ENCODE measurements at regions not wholly inside any gene's neighbourhood (a gene's known extent, or its start where the extent isn't known, plus 50 kb on each side); places are given as distances from the start of the nearest gene placed in this dataset.
"Not testable (repeated sequence)": the region's sequence is repeated elsewhere in the genome, so short reads cannot be mapped to it uniquely, and the experiment has no call there.

DNA sequence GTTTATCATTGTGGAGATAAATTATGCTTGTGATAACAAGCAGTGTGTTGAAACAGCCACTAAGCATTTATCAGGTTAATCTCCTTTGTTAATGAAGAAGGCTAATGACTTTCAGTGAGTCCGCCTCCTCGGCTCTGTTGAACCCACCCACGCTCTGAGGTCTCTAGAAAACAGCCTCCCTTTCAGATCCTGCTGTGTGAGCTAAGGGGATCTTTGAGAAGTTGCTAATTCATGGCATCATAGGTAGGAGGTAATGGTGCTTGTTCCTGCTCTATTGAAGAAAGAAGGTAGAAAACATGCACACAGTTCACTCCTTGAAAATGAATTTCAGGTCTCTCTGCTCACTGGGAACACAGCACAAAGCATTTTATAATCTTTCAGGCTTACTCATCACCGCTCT is 483.9 kb downstream of the AACS start:
- no peak for DNase-seq (ENCODE audit: low read depth in 2 of 2, low spot score in 1 of 2)

DNA sequence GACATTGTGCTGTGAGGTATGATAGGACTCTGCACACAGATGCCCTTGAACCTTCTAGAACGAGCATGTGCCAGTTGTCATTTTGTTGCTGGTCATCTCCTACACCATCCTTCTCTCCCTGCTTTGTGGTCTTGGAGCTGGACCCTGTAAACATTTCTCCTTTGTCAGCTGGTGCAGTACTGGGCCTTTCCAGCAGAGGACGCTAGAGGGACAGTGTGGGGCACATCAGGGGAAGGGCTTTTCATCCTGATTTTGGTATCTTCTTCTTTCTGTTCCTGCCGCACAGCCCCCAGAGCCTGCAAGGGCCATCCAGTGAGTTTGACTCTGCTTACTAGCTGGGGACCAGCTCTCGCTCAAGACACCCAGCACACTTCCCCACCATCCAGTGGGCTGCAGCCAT is 484.6 kb downstream of the AACS start:
- no peak for DNase-seq (ENCODE audit: low read depth in 2 of 2, low spot score in 1 of 2)

DNA sequence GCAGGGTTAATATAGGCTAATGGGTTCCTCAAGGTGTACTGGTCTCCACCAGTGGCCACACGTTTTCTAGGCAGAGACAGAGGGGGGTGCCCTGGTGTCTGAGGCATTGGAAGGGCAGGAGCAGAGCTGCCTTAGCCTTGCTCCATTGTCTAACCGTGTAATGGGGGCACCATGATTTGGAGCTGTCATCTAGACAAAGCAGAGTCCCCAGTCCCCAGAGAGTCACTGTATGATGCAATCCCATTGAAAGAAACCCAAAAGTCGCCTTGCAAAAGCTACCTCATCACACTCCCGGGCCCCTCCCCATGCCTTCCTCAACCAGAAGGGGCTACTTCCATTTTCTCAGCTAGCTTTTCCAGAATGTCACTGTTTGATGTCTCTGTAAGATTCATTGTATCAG is 487.1 kb downstream of the AACS start:
- no peak for DNase-seq (ENCODE audit: low read depth in 2 of 2, low spot score in 1 of 2)

DNA sequence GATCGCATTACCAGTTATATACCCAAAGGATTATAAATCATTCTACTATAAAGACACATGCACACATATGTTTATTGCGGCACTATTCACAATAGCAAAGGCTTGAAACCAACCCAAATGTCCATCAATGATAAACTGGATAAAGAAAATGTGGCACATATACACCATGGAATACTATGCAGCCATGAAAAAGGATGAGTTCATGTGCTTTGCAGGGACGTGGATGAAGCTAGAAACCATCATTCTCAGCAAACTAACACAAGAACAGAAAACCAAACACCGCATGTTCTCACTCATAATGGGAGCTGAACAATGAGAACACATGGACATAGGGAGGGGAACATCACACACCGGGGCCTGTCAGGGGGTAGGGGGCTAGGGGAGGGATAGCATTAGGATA is 495.8 kb downstream of the AACS start:
- DNase-seq (ENCODE audit: low read depth in 2 of 2, low spot score in 1 of 2) = not testable (repeated sequence)

DNA sequence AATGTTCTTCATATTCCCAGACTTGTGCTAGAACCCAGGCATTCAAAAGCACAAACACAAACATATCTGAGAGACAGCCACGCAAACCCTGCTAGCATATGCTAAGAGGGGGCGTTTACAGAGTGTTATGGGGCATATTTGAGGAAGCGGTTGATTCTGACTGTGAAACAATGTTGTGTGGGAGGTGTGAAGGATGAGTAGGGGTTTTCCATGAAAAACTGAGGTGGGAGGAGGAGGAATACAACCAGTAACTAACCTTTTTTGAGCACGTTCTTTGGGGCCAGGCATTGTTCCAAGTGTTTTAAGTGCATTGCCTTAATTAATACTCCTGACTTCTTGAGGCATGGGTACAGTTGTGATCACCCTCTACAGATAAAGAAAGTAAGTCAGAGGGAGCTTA is 499.5 kb downstream of the AACS start:
- DNase-seq (ENCODE audit: low read depth in 2 of 2, low spot score in 1 of 2) = no peak

DNA sequence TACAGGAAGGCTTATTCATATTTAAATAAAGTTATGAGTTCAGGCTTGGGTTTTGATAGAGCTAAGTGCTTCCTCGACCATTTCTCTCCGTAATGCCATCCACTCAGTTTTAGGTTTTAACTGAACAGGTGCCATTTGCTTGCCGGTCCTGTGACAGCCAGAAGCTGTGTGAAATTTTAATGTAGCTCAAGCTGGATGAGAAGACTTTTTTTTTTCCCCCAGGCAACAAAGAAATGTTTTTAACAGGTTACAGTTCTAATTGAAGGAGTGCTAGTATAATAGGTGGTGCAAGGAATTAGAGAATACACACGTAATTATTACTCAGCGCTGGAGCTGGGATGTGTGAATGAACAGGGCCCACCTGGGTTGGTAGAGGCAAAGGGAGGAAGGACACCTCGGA is 502.3 kb downstream of the AACS start:
- no peak for DNase-seq (ENCODE audit: low read depth in 2 of 2, low spot score in 1 of 2)

DNA sequence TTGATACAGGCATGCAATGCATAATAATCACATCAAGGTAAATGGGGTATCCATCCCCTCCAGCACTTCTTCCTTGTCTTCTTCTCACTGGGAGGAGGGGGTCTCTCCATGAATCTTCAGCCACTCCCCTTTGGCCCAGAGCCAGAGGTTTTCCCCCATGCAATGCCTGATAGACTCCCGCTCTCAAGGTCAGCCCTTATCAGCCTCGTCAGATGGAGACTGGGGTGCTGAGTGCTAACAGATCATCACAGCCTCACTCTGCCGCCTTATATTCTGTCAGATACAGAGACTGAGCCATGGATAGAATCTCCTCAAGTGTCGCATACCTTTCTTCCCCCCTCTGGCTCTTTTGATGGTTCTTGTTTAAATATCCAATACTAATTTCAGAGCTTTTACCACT is 503.1 kb downstream of the AACS start:
- DNase-seq (ENCODE audit: low read depth in 2 of 2, low spot score in 1 of 2) = no peak

DNA sequence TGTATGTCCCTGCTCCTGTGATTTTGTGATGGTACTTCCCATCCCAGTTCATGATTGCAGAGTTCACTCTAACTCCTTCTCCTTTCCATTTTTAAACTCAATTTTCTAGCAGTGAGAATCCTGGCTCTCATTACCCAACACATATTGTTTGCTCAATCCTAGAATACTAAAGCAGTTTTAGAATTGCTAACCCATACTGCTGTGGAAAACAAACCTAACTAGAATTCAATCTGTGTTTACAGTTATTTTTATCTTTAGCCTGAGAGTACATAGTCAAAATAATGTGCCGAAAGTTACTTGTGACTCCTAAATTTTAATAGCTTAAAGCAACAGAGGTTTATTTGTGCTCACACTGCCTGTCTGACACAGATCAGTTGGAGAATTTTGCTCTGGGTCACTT is 508.0 kb downstream of the AACS start:
- no peak for DNase-seq (ENCODE audit: low read depth in 2 of 2, low spot score in 1 of 2)

DNA sequence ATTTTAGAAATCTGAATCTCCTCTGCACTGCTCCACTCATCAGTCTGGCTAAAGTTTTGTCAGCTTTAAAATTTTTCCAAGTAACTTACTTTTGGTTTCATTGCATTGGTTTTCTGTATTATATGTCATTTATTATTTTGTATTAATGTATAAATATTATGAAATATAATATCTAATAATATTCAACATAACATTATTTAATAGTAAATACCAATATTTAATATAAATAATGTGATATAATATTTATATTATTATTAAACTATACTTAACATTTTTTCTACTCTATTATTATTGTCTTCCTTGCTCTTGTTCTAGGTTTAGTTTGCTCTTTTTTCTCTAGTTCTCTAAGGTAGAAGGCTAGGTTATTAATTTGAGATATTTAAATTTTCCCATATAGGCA is 512.1 kb downstream of the AACS start:
- DNase-seq (ENCODE audit: low read depth in 2 of 2, low spot score in 1 of 2) = no peak

DNA sequence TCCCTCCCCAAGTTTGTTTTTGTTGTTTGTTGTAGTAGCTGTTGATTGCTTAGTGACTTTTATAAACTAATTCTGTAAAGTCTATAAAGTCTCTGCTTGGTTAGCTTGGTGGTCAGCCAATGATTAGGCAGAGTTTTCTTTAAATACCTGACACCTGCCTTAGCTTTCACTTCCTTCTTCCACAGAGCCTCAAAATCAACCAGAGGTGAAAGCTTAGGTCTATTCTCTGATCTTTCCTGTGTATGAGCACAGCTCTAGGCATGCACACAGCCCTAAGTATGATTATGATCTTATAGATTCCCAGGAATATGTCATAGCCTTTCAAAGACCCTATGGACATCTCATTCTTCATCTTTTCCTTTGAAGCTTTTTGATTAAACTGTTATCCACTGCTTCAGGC is 514.7 kb downstream of the AACS start:
- no peak for DNase-seq (ENCODE audit: low read depth in 2 of 2, low spot score in 1 of 2)

DNA sequence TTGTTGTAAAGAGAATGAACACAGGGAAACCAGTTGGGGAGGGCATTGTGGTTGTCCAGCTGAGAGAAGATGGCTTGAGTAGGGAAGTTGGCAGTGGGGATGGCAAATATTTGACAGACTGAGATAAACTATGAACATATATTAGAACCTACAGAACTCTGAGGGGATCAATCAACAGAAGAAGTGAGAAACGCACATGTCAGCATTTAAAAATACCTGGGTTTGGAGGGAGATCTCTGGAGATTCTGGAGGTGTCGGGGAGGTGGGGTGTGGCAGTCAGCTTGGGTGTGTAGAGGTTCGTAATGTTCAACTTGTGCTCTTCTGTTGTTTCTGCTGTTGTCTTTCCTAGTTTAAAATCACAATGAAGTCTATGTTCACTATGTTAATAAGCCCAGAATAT is 517.8 kb downstream of the AACS start:
- no peak for DNase-seq (ENCODE audit: low read depth in 2 of 2, low spot score in 1 of 2)

DNA sequence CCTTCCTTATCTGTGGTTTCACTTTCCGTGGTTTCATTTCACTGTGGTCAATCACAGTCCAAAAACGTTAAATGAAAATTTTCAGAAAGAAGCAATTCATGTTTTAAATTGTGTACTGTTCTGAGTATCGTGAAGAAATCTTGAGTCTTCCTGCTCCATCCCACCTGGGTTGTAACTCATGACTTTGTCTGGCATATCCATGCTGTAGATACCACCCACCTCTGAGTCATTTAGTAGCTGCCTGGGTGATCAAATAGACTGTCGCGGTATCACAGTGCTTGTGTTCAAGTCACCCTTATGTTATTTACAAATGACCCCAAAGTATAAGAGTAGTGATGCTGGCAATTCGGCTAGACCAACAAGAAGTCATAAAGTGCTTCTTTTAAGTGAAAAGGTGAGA is 521.2 kb downstream of the AACS start:
- DNase-seq (ENCODE audit: low read depth in 2 of 2, low spot score in 1 of 2) = no peak

DNA sequence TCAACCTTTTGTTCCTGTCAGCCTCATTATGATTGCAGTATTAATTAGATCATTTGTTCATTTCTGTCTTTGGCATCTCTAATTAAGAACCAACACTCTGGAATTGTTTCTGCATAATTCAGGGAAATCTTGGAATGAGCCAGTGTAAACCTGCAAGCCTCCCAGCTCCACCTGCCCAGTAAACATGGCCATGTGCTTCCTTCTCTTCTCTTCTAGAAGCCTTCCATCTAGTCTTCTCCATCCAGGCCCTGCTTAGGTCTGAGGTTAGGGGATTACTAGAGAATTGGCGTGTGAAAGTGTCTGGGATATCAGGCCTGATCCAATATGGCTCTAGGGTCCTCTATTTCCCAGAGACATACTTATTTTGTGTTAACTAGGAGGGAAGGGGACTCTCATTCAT is 528.0 kb downstream of the AACS start:
- DNase-seq (ENCODE audit: low read depth in 2 of 2, low spot score in 1 of 2) = no peak

DNA sequence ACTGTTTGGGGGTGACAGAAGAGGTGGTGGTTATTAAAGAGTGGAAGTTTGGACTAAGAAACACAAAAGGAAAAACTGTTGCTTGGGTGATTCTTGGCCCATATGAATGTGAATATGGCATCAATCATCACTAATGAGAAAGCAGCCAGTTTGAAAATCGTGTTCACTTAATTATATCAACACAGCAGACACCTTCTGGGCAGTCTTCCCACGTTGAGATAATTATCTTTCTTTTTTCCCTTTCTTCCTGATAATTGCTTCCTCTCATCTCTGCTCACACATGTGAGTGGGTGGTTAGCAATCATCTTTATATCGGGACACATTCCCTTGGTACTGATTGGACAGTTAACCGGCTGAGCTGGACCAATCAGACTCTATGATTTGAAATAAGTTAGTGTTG is 539.7 kb downstream of the AACS start:
- no peak for DNase-seq (ENCODE audit: low read depth in 2 of 2, low spot score in 1 of 2)

DNA sequence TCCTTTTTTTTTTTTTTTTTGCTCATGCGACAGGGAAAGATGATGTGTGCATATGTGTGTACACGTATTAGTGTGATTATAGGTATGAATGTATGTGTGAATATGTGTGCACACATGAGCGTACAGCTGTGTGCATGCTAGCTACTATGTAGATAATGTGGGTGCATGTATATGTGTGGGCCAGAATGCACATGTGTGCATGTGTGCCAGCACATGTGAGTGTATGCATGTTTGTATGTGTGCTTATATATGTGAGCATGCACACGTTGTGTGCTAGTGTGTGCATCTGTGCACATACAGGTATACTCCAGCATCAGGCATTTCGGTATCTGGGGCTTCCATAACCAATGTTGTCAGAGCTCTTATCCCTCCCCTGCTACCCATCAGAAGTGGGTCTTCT is 541.1 kb downstream of the AACS start:
- DNase-seq (ENCODE audit: low read depth in 2 of 2, low spot score in 1 of 2) = no peak

DNA sequence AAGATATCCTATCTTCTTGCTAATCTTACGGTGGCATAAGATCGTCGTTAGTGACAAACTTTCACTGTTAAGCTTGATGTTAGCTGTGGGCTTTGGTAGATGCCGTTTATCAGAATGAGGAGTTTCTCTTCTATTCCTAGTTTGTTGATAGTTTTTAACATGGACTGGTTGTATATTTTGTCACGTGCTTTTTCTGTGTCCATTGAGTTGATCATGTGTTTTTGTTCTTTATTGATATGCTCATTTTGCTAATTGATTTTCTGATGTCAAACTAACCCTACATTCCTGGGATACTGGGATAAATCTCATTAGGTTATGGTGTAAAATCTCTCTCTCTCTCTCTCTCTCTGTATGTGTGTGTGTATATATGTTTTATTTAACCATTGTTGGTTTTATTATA is 545.1 kb downstream of the AACS start:
- no peak for DNase-seq (ENCODE audit: low read depth in 2 of 2, low spot score in 1 of 2)

DNA sequence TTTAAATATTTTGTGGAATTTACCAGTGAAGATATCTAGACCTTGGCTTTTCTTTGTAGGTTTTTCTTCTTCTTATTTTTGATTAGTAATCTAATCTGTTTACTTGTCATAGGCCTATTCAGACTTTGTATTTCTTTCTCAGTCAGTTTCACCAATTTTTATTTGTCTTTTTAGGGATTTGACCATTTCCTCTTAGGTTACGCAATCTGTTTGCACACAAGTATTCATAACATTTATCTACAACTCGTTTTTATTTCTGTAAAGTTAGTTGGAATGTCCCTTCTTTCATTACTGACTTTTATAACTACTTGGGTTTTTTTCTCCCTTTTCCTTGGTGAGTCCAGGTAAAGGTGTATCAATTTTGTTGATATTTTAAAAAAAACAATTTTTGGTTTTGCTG is 545.7 kb downstream of the AACS start:
- no peak for DNase-seq (ENCODE audit: low read depth in 2 of 2, low spot score in 1 of 2)

DNA sequence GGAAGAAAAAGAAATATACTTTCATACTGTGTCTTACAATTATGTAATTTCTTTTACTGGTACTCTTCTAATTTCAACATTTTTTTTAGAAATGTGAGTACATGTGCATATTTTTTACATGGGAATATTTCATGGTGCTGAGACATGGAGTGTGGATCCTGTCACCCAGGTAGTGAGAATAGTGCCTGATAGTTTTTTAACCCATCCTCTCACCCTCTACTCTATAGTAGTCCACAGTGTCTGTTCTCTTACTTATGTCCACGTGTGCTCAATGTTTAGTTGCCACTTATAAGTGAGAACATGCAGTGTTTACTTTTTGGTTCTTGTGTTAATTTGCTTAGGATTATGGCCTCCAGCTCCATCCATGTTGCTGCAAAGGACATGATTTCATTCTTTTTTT is 548.8 kb downstream of the AACS start:
- DNase-seq (ENCODE audit: low read depth in 2 of 2, low spot score in 1 of 2) = no peak

DNA sequence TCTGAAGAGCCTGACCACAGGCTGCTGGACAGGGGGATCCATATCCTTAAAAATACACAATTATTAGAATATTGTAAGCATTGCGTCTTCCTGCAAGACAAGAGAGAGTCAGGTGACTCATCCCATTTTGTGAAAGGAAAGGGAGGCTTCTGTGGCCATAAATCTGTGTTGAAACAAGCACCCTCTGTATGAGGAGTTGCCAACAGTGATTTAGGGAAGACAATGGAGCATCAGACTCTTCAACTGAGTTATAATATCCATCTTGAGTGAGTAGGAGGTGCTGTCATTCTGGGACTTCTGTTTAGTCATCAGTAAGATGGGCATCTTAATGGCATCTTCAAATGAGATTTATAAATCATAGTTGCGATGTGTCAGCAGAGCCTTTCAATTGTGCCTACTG is 554.5 kb downstream of the AACS start:
- DNase-seq (ENCODE audit: low read depth in 2 of 2, low spot score in 1 of 2) = no peak

DNA sequence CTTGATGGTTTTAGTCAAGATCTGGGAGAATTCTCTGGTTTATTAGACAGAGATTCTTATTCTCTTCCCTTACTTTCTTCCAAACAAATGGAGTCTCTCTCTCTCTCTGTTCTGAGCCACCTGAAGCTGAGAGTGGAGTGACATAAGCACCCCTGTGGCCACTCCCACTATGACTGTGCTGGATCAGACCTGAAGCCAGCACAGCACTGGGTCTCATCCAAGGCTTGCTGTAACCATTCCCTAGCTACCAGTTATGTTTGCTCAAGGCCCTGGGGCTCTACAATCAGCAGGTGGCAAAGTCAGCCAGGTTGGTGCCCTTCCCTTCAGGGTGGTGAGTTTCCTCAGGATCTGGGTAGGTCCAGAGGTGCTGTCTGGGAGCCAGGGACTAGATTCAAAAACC is 568.5 kb downstream of the AACS start:
- DNase-seq (ENCODE audit: low read depth in 2 of 2, low spot score in 1 of 2) = no peak

DNA sequence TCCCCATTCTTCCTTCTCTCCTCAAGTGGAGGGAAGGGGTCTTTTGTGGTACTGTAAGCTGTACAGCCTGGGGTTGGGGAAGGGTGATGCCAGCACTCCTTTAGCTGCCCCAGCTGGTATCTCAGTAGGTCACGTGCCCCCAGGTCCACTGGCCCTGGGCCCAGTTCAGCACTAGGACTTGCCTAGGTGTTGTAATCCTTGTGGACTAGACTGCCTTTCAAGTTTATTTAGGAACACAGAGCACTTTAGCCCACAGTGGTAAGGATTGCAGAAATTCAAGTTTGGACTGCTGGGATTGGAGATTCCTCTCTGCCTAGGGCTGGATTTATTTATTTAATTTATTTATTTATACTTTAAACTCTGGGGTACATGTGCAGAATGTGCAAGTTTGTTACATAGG is 569.6 kb downstream of the AACS start:
- DNase-seq (ENCODE audit: low read depth in 2 of 2, low spot score in 1 of 2) = no peak

DNA sequence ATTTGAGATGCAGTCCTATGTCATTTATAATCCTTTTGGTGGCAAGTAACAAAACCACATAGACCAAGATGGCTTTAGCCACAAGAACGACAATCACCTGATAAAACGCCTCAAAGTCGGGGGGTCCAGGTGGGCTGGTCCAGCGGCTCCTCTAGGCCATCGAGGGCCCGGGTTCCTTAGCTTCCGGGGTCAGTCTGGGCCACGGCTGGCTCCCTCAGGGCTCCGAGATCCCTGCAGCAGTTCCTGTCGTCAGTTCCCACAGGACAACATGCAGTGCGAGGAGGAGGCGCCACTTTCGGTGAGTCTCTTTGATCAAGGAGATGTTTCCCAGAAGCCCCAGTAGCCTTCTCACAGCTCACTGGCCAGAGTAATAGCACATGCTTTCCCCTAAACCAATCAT is 574.6 kb downstream of the AACS start:
- DNase-seq (ENCODE audit: low read depth in 2 of 2, low spot score in 1 of 2) = no peak

DNA sequence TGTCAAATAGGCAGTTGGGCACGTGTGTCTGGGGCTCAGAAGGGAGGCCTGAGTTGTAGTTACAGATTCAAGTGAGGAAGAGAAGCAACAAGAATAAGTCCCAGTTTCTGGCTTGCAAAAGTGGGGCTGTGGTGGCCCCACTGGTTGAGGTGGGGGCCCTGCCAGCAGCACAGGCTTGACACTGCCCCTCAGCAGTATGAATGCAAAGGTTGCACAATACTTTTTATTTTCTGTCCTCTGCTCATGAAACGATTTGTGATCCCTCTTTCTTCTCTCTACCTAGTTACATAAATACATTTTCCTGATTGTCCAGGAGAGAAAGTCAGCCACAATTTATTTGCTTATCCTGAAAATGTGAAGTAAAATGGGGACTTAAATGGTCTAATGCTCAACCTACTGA is 577.8 kb downstream of the AACS start:
- no peak for DNase-seq (ENCODE audit: low read depth in 2 of 2, low spot score in 1 of 2)

DNA sequence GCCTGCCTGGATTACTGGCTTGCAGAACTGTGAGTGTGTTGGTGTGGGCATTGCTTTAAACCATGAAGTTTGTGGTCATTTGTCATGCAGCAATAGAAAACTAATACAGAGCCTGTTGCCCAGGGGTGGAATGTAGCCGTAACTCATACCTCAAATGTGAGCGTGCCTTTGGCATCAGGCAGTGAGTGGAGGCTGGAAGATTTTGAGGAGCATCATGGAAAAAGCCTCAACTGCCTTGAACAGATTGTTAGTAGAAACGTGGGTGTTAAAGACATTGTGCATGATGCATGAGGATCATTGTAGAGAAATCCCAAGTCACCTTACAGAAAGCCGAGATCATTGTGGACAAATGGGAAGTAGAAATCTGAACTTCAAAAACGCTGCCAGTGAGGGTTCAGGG is 580.5 kb downstream of the AACS start:
- DNase-seq (ENCODE audit: low read depth in 2 of 2, low spot score in 1 of 2) = no peak

DNA sequence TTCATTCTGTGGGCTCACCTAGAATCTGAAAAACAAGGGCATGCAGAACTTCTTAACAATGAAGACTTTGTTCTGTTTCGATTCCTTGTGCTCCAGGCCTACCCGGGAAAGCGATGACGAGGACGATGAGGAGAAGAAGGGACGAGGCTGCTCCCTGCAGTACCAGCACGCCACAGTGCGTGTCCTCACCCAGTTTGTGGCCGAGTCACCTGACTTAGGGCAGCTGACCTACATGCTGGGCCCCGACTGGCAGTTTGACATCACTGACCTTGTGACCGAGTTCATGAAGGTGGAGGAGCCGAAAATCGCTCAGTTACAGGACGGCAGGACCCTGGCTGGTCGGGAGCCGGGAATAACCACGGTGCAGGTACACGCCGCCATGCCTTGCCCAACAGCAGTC is 585.4 kb downstream of the AACS start:
- no peak for DNase-seq (ENCODE audit: low read depth in 2 of 2, low spot score in 1 of 2)
